Upper lobe of left lung (tissue), 6 donors: ENCODE measurements at regions not wholly inside any gene's neighbourhood (a gene's known extent, or its start where the extent isn't known, plus 50 kb on each side); places are given as distances from the start of the nearest gene placed in this dataset.

ENCODE experiments used
- ATAC-seq, 2 donors: fragments of 200-7000 bp; cut with Tn5 transposase; one replicate each; pipeline ENCODE4 v1.9.1; 2022; ENCODE audit warnings: mild to moderate bottlenecking in 2 of 2, moderate library complexity in 2 of 2; ENCODE audit not compliant: low FRiP score in 2 of 2
- DNase-seq, 2 donors: peaks; one replicate each; pipeline ENCODE4 v3.0.0-alpha.2; 2019 to 2020
- H3K27ac ChIP-seq, 4 donors: fragments of 200-600 bp; sonication (generic); one replicate each; pipeline ENCODE4 v1.5.1; 2016 to 2019
- H3K27me3 ChIP-seq, 4 donors: fragments of 200-600 bp; sonication (generic); one replicate each; pipeline ENCODE4 v1.5.1; 2017 to 2019
- H3K36me3 ChIP-seq, 4 donors: fragments of 200-600 bp; sonication (generic); one replicate each; pipeline ENCODE4 v1.5.1; 2016 to 2019
- H3K4me1 ChIP-seq, 4 donors: fragments of 200-600 bp; sonication (generic); one replicate each; pipeline ENCODE4 v1.5.1; 2018 to 2019
- H3K4me3 ChIP-seq, 4 donors: fragments of 200-600 bp; sonication (generic); one replicate each; pipeline ENCODE4 v1.5.1; 2017 to 2019; ENCODE audit warnings: mild to moderate bottlenecking in 2 of 4, moderate library complexity in 1 of 4
- H3K9me3 ChIP-seq, 4 donors: fragments of 200-600 bp; sonication (generic); one replicate each; pipeline ENCODE4 v1.5.1; 2018 to 2019
- EP300 ChIP-seq, 4 donors: sonication (generic); formaldehyde crosslinking; IDR thresholded peaks; one replicate each; pipeline ENCODE4 v1.5.1; 2017; ENCODE audit warnings: antibody characterized with exemption in 4 of 4, control low read depth in 2 of 4
- POLR2A ChIP-seq, 4 donors: fragments of 450-650 bp; IDR thresholded peaks; one replicate each; pipeline ENCODE4 v1.5.1; 2016 to 2017; ENCODE audit warnings: antibody characterized with exemption in 4 of 4, mild to moderate bottlenecking in 2 of 4
- POLR2AphosphoS5 ChIP-seq, 2 donors: sonication (generic); formaldehyde crosslinking; IDR thresholded peaks; one replicate each; pipeline ENCODE4 v1.5.1; 2017; ENCODE audit warnings: antibody characterized with exemption in 2 of 2
- WGBS, 2 donors: methylation state at CpG; one replicate each; pipeline ENCODE4 v1.1.5; 2017 to 2018; 5-methylcytosine and 5-hydroxymethylcytosine counted together
- TF ChIP-seq, protein P1 (sequence below), 6 experiments: fragments of 450-650 bp in 4 of 6; fragments of 200-600 bp in 2 of 6; sonication (generic) in 2 of 6; IDR thresholded peaks; one replicate each; pipeline ENCODE4 v1.5.1; 2016 to 2019; ENCODE audit warnings: antibody characterized with exemption in 6 of 6
- donor health status: DM: no; HTN: no; CAD: no; lungs with moderate emphysema.
- donor health status: DM: no; HTN: yes; CAD: no; lungs with severe emphysema.

DNA sequence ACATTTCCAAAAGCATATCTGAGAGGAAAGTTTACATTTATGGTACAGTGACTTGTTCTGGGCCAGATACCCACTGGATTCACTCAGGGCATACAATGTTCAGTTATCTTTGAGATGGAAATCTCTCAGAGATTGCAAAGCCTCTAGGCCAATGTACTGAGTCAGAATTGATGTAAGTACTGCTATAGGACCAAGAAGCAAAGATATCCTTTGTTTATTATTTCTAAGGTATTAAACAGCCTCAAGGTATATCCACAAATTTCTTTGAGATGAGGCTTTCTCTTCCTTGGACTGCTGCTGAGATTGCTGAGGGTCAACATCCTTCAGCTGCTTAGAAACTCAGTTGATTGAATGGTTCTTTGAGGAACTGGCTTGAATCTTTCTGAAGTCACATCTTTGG lies 484.0 kb downstream of the METTL15 start:
- Histone ChIP-seq H3K27me3 (no peaks in the 10 kb centered on the region), H3K36me3 (no peaks in the 10 kb centered on the region), H3K27ac (no peak overlapping the region), H3K4me3 (no peak overlapping the region), H3K9me3 (no peaks in the 10 kb centered on the region), H3K4me1 (no peaks in the 10 kb centered on the region)
- no peak for TF ChIP-seq POLR2AphosphoS5 (IDR thresholded peaks at IDR 0.05)
- TF ChIP-seq POLR2A (IDR thresholded peaks at IDR 0.05), result no peak
- TF ChIP-seq, protein P1, sequence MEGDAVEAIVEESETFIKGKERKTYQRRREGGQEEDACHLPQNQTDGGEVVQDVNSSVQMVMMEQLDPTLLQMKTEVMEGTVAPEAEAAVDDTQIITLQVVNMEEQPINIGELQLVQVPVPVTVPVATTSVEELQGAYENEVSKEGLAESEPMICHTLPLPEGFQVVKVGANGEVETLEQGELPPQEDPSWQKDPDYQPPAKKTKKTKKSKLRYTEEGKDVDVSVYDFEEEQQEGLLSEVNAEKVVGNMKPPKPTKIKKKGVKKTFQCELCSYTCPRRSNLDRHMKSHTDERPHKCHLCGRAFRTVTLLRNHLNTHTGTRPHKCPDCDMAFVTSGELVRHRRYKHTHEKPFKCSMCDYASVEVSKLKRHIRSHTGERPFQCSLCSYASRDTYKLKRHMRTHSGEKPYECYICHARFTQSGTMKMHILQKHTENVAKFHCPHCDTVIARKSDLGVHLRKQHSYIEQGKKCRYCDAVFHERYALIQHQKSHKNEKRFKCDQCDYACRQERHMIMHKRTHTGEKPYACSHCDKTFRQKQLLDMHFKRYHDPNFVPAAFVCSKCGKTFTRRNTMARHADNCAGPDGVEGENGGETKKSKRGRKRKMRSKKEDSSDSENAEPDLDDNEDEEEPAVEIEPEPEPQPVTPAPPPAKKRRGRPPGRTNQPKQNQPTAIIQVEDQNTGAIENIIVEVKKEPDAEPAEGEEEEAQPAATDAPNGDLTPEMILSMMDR (IDR thresholded peaks at IDR 0.05), result no peak
- no peak for TF ChIP-seq EP300 (IDR thresholded peaks at IDR 0.05)
- DNase-seq, result no peak
- no peak for ATAC-seq

- Histone ChIP-seq H3K9me3 (no peaks in the 10 kb centered on the region), H3K27me3 (no peaks in the 10 kb centered on the region), H3K4me3 (no peak overlapping the region), H3K27ac (no peak overlapping the region), H3K36me3 (no peaks in the 10 kb centered on the region), H3K4me1 (no peaks in the 10 kb centered on the region)
- DNase-seq (no peak), ATAC-seq (no peak)
- no peak for TF ChIP-seq POLR2AphosphoS5 (IDR thresholded peaks at IDR 0.05)
- TF ChIP-seq, protein P1 (IDR thresholded peaks at IDR 0.05), result no peak
- TF ChIP-seq POLR2A (IDR thresholded peaks at IDR 0.05), result no peak
- TF ChIP-seq EP300 (IDR thresholded peaks at IDR 0.05), result no peak
Measured at GRCh38 chr11:28584992-28585391, 476.8 kb downstream of the METTL15 start.

GRCh38 chr11:28582506-28582905 lies 474.3 kb downstream of the METTL15 start:
- TF ChIP-seq EP300 (IDR thresholded peaks at IDR 0.05) (no peak), POLR2AphosphoS5 (IDR thresholded peaks at IDR 0.05) (no peak), POLR2A (IDR thresholded peaks at IDR 0.05) (no peak)
- Histone ChIP-seq H3K9me3 (no peaks in the 10 kb centered on the region), H3K27ac (no peak overlapping the region), H3K27me3 (no peaks in the 10 kb centered on the region), H3K4me1 (no peaks in the 10 kb centered on the region), H3K4me3 (no peak overlapping the region), H3K36me3 (no peaks in the 10 kb centered on the region)
- 44 to 80% methylated on average over 2 of the region's 2 CpGs for WGBS, 2 donors
- DNase-seq (no peak), ATAC-seq (no peak)

DNA sequence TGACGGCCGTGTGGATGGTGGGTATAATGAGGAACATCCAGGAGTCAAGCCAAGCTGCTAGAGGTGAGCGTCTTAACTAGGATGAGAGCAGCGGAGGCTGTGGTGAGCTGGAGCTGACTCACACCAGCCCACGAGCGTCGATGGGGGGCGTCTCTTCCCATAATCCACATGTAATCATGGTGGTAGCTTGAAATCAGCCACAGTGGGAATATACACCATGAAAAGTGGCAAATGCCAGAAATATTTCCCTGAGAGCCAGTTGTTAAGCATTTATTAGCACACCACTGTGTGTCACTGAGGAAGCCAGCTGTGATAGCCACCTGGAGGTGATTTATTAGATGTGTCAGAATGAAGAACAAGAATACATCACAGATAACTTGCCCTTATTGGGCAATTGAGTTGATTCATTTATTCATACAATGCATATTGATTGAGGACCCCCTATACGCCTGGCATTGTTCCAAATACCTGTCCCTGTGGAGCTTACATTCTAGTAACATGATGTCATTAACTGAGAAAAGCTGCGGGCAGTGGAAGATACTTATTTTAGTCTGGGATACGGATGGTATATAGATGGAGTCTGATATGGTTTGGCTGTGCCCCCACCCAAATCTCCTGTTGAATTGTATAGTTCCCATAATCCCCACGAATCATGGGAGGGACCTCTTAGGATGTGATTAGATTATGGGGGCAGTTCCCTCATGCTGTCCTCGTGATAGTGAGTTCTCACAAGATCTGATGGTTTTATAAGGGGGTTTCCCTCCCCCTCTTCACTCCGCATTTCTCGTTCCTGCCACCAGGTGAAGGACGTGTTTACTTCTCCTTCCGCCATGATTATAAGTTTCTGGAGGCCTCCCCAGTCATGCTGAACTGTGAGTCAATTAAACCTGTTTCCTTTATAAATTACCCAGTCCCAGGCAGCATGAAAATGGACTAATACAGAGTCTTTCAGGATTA lies 473.4 kb downstream of the METTL15 start:
- WGBS, 2 donors, result 83 to 84% methylated on average over 17 of the region's 17 CpGs
- DNase-seq, result no peak
- no peak overlapping the region for H3K27ac ChIP-seq
- no peak overlapping the region for H3K4me3 ChIP-seq
- H3K4me1 ChIP-seq, result no peaks in the 10 kb centered on the region
- ATAC-seq, result no peak
- no peaks in the 10 kb centered on the region for H3K27me3 ChIP-seq
- no peaks in the 10 kb centered on the region for H3K36me3 ChIP-seq
- H3K9me3 ChIP-seq, result no peaks in the 10 kb centered on the region
- TF ChIP-seq EP300 (IDR thresholded peaks at IDR 0.05), result no peak
- no peak for TF ChIP-seq POLR2AphosphoS5 (IDR thresholded peaks at IDR 0.05)
- no peak for TF ChIP-seq POLR2A (IDR thresholded peaks at IDR 0.05)
- TF ChIP-seq, protein P1 (IDR thresholded peaks at IDR 0.05), result no peak

DNA sequence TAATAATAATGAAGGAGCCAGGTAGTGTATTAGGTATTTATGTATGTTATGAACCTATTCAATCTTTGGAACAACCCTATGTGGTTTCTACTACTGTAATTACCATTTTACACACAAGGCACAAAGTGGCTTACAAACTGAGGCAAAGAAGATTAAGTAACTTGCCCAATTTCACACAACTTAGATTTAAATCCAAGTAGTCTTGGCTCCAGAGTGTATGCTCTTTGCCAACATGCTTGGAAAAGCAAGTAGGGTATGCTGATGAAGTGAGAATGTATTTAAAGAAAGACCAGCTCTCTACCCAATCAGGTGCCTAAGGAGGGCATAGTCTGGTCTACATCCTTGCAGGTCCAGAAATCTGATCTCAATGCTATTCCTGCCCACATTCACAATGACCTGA lies 463.2 kb downstream of the METTL15 start:
- Histone ChIP-seq H3K4me1 (no peaks in the 10 kb centered on the region), H3K36me3 (no peaks in the 10 kb centered on the region), H3K9me3 (no peaks in the 10 kb centered on the region), H3K4me3 (no peak overlapping the region), H3K27ac (no peak overlapping the region), H3K27me3 (no peaks in the 10 kb centered on the region)
- no peak for DNase-seq
- ATAC-seq, result no peak
- no peak for TF ChIP-seq EP300 (IDR thresholded peaks at IDR 0.05)
- no peak for TF ChIP-seq POLR2A (IDR thresholded peaks at IDR 0.05)
- TF ChIP-seq, protein P1 (IDR thresholded peaks at IDR 0.05), result no peak
- no peak for TF ChIP-seq POLR2AphosphoS5 (IDR thresholded peaks at IDR 0.05)
